Pancreas (tissue), 10 donors: ENCODE measurements at regions not wholly inside any gene's neighbourhood (a gene's known extent, or its start where the extent isn't known, plus 50 kb on each side); places are given as distances from the start of the nearest gene placed in this dataset.
A peak's percentile ranks its signal among the peaks of the same experiment; 100 is the strongest.
"Not testable (repeated sequence)": the region's sequence is repeated elsewhere in the genome, so short reads cannot be mapped to it uniquely, and the experiment has no call there.

Experiments
- ATAC-seq, 4 donors: fragments of 200-7000 bp; cut with Tn5 transposase; one replicate each; pipeline versions ENCODE4 v1.8.0 to v1.9.1; 2020; ENCODE audit warnings: mild to moderate bottlenecking in 4 of 4, moderate library complexity in 4 of 4
- DNase-seq, 6 donors: peaks; one replicate each; pipeline ENCODE4 v3.0.0-alpha.2; 2020
- FAIRE-seq: peaks from 2 replicates; lab custom pipeline; 2012; peaks lifted over from hg19 to GRCh38; lab: Jason Lieb, UNC
- H3K27ac ChIP-seq, 4 donors: fragments of 200-600 bp; sonication (generic); 1 replicate in 3 of 4; 2 replicates in 1 of 4; pipeline versions ENCODE4 v1.5.0 to v1.8.0; 2020
- H3K27me3 ChIP-seq, 4 donors: fragments of 200-600 bp; one replicate each; pipeline ENCODE4 v1.8.0; 2021
- H3K36me3 ChIP-seq, 3 donors: fragments of 200-600 bp; sonication (generic) in 1 of 3; one replicate each; pipeline versions ENCODE4 v1.5.0 to v1.8.0; 2020 to 2021
- H3K4me1 ChIP-seq, 3 donors: fragments of 200-600 bp; one replicate each; pipeline ENCODE4 v1.8.0; 2021
- H3K4me3 ChIP-seq, 4 donors: fragments of 200-600 bp; sonication (generic) in 2 of 4; one replicate each; pipeline versions ENCODE4 v1.5.0 to v1.8.0; 2020 to 2021
- H3K9me3 ChIP-seq, 4 donors: fragments of 200-600 bp; one replicate each; pipeline ENCODE4 v1.8.0; 2021
- CTCF ChIP-seq, 4 donors: fragments of 200-600 bp; sonication (generic) in 3 of 4; IDR thresholded peaks; one replicate each; pipeline versions ENCODE4 v1.5.0 to v1.8.0; 2021; ENCODE audit warnings: antibody characterized with exemption in 4 of 4
- WGBS, 2 donors: extraction: QIAGEN DNeasy Blood & Tissue Kit; methylation state at CpG; one replicate each; pipeline ENCODE4 v1.1.7; 2013; 5-methylcytosine and 5-hydroxymethylcytosine counted together
- intact Hi-C, 3 donors: fragments of 100-400 bp; cut with DNase I; formaldehyde crosslinking; loops; one replicate each; pipeline versions ENCODE4 v1.11.1 to v1.14.2; 2022
- donor health status: healthy with polysubstance abuse.
- donor health status: DM: no; HTN: no; CAD: no; lungs with moderate emphysema.
- donor health status: DM: no; HTN: no; CAD: no.
- donor health status: control.
- donor health status: control.
- donor health status: Bipolar disorder and iron deficiency.
- donor health status: DM: yes; HTN: yes; CAD: no.
- donor health status: DM: no; HTN: no; CAD: no.
- donor health status: DM: no; HTN: no; CAD: no.
- donor health status: DM: yes; HTN: yes; CAD: no.

GRCh38 chr3:5606884-5607472 lies 419.5 kb downstream of the EDEM1 start:
- Histone ChIP-seq H3K4me1 (no peaks in the 10 kb centered on the region), H3K36me3 (no peaks in the 10 kb centered on the region), H3K27me3 (no peaks in the 10 kb centered on the region), H3K9me3 (no peaks in the 10 kb centered on the region), H3K27ac (no peak overlapping the region), H3K4me3 (no peak overlapping the region)
- DNase-seq (no peak), ATAC-seq (no peak), FAIRE-seq (no peak)
- intact Hi-C loops: no loop called here
- 54 to 77% methylated on average over 1 of the region's 1 CpG for WGBS, 2 donors
- no peak for TF ChIP-seq CTCF (IDR thresholded peaks at IDR 0.05)

- TF ChIP-seq CTCF (IDR thresholded peaks at IDR 0.05): no peak
- DNase-seq: no peak
- no peak for ATAC-seq
- Histone ChIP-seq H3K27ac (no peak overlapping the region), H3K4me3 (no peak overlapping the region), H3K36me3 (no peaks in the 10 kb centered on the region), H3K4me1 (no peaks in the 10 kb centered on the region), H3K9me3 (no peaks in the 10 kb centered on the region), H3K27me3 (no peaks in the 10 kb centered on the region)
- 46 to 63% methylated on average over 1 of the region's 1 CpG for WGBS, 2 donors
- intact Hi-C loops: no loop called here
- no peak for FAIRE-seq
Observed at GRCh38 chr3:5607581-5607980, 420.1 kb downstream of the EDEM1 start.

DNA sequence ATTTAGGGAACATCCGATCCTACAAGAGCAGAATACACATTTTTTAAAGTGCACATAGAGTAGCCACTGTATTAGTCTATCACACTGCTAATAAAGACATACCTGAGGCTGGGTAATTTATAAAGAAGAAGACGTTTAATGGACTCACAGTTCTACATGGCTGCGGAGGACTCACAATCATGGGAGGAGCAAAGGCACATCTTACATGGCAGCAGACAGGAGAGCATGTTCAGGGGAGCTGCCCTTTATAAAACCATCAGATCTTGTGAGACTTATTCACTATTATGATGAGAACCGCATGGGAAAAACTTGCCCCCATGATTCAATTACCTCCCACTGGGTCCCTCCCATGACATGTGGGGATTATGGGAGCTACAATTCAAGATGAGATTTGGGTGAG lies 421.5 kb downstream of the EDEM1 start:
- intact Hi-C loops, H3K4me3 ChIP-seq, H3K27me3 ChIP-seq, H3K4me1 ChIP-seq, H3K9me3 ChIP-seq, H3K27ac ChIP-seq, FAIRE-seq, ATAC-seq, DNase-seq, H3K36me3 ChIP-seq: not testable (repeated sequence)
- WGBS, 2 donors: 72 to 82% methylated on average over 4 of the region's 4 CpGs

DNA sequence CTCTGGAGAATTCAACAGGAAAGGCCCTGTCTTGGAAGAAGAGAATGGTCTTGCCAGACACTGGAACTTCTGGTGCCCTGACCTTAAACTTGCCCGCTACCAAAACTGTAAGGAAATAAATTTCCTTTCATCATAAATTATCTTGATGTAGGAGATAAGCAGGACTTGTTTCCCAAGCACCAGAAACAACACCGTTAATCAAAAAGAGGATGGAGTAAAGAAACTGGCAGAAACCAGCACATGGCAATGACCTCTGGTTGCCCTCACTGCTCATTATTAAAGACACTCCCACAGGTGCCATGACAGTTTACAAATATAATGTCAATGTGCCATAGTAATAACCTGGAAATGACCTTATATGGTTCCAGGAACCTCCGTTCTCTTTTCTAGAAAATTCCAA lies 426.1 kb downstream of the EDEM1 start:
- Histone ChIP-seq H3K4me1 (no peaks in the 10 kb centered on the region), H3K9me3 (no peaks in the 10 kb centered on the region), H3K36me3 (no peaks in the 10 kb centered on the region), H3K4me3 (no peak overlapping the region), H3K27ac (no peak overlapping the region), H3K27me3 (no peaks in the 10 kb centered on the region)
- intact Hi-C loops: no loop called here
- TF ChIP-seq CTCF (IDR thresholded peaks at IDR 0.05): no peak
- 20 to 22% methylated on average over 3 of the region's 3 CpGs for WGBS, 2 donors
- DNase-seq (no peak), ATAC-seq (peak in 1 of 4 donors; percentile 30), FAIRE-seq (no peak)

DNA sequence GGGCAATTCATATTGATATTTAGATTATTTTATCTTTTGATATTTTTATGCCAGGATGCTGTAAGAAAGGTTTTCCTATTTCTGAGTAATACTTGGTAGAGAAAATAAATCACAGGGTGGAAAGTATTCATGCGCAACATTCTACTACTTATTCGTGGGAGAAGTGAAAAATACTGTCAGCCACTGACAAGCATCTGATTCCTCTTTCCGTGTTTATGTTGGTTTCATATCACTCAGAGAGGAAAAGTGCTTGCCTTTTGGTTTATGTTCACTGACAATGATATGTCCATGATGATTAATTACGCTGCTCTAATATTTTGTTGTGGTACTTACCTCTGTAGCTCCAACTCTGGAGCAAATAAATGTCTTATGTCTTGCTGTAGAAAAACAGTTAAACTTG lies 429.4 kb downstream of the EDEM1 start:
- no peak overlapping the region for H3K27ac ChIP-seq
- no peak overlapping the region for H3K4me3 ChIP-seq
- H3K27me3 ChIP-seq: no peaks in the 10 kb centered on the region
- no peaks in the 10 kb centered on the region for H3K4me1 ChIP-seq
- FAIRE-seq (no peak), ATAC-seq (no peak), DNase-seq (no peak)
- intact Hi-C loops: no loop called here
- no peaks in the 10 kb centered on the region for H3K9me3 ChIP-seq
- WGBS, 2 donors: 61 to 67% methylated on average over 4 of the region's 4 CpGs
- H3K36me3 ChIP-seq: no peaks in the 10 kb centered on the region
- TF ChIP-seq CTCF (IDR thresholded peaks at IDR 0.05): no peak
